GM13977 (cell line): ENCODE measurements at regions not wholly inside any gene's neighbourhood (a gene's known extent, or its start where the extent isn't known, plus 50 kb on each side); places are given as distances from the start of the nearest gene placed in this dataset.

Experiments used
- DNase-seq: peaks from one replicate; pipeline ENCODE4 v3.0.0; 2012; ENCODE audit warnings: low spot score
- in situ Hi-C: fragments of 300-500 bp; cut with MboI; formaldehyde crosslinking; loops from one replicate; pipeline ENCODE4 v1.12.0; 2022; ENCODE audit warnings: low sequenced_read_pairs, low pct_unique_long_range_greater_than_20kb, mixed read lengths, inconsistent platforms; ENCODE audit not compliant: unreplicated experiment
- TF ChIP-seq, protein P1 (sequence below): IDR thresholded peaks from 2 replicates; pipeline ENCODE4 v1.5.1; 2012; ENCODE audit warnings: mild to moderate bottlenecking, control low read depth; ENCODE audit not compliant: insufficient read depth; ENCODE audit errors: extremely low read depth, missing control alignments

DNA sequence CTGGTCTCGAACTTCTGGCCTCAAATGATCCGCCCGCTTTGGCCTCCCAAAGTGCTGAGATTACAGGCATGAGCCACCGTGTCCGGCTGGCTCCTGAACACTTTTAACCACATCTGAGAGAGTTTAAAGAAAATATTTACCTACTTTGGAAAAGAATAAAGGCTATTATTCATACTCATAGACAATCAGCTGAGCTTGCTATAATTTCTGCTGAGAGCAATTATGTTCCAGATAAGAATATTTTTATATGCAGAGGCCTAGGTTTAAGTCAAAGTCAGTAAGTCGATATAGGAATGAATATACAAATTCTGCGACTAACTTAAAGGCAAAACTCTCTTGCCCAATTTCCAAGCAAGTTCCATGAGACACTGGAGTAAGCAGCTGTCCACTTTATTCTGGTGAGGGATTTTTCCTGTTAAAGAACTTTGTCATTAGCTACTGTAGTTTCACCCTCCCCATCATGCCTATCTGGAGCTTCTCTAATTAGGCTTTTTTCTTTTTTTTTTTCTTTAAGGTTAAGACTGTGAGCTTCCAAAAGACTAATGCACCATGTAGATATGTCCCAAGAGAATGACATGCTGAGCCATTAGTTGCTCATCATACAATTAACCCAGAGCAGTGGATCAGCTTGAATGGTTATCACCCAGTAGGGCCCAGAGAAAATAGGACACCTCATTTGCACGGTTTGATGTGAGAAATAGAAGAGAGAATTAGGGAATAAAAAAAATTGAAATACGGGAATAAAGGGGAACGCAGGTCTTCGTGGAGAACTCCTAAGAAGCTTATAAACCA lies 260.1 kb downstream of the KCNE4 start:
- in situ Hi-C loops: no loop called here
- TF ChIP-seq, protein P1, sequence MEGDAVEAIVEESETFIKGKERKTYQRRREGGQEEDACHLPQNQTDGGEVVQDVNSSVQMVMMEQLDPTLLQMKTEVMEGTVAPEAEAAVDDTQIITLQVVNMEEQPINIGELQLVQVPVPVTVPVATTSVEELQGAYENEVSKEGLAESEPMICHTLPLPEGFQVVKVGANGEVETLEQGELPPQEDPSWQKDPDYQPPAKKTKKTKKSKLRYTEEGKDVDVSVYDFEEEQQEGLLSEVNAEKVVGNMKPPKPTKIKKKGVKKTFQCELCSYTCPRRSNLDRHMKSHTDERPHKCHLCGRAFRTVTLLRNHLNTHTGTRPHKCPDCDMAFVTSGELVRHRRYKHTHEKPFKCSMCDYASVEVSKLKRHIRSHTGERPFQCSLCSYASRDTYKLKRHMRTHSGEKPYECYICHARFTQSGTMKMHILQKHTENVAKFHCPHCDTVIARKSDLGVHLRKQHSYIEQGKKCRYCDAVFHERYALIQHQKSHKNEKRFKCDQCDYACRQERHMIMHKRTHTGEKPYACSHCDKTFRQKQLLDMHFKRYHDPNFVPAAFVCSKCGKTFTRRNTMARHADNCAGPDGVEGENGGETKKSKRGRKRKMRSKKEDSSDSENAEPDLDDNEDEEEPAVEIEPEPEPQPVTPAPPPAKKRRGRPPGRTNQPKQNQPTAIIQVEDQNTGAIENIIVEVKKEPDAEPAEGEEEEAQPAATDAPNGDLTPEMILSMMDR: no peak
- DNase-seq: no peak

DNA sequence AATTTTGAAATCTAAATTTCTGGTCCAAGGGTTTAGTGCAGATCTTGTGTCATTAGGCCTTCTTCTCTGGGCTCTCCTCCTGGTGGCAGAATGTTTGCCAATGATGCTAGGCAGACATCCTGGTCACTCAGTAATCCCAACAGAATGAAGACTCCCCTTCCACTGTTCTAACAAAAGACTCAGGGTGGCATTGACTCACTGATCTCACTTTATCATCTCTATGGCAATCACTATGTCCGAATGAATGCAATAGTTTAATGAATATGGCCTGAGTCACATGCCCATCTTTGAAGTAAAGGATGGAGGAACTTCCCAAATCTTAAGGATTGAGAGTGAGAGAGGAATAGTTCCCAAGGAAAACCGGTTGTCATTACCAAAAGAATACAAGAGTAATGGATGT lies 261.1 kb downstream of the KCNE4 start:
- TF ChIP-seq, protein P1: no peak
- in situ Hi-C loops: no loop called here
- no peak for DNase-seq

DNA sequence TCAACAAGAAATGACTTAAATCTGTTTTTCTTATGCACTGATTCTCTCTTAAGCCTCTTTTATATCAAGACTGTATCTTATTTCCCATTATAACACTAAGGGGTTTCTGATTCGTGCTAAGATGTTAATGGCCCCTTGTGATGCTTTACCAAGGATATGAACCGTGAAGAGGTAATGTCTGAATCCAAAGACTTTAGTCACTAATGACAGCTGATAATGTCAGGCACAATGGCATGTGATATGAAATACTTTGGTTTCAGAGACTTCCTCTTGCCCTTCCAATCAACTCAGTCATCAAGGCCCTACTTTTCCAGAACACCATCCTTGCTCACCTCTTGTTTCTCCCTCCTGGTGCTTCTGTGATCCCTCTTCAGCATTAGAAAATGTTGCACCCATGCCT lies 262.8 kb downstream of the KCNE4 start:
- in situ Hi-C loops: no loop called here
- TF ChIP-seq, protein P1: no peak
- no peak for DNase-seq

DNA sequence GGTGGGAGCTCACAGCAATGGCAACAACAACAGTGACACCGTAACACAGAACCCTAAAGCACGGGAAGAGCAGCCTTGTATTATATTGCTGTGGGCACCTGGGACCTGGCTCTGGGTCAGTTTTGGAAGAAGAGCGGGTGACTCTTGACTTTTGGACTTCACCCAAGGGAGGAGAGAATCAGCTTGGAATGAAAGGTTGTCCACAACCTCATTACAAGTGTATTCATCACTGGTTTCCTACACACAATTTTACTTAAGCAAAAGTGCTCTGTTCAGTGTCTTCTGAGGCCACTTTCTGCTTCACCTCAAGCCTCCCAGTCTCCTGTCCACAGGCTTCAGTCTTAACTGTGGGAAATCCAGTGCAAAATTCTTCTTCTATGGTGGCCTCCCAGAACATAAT lies 263.8 kb downstream of the KCNE4 start:
- in situ Hi-C loops: no loop called here
- no peak for DNase-seq
- TF ChIP-seq, protein P1: no peak

DNA sequence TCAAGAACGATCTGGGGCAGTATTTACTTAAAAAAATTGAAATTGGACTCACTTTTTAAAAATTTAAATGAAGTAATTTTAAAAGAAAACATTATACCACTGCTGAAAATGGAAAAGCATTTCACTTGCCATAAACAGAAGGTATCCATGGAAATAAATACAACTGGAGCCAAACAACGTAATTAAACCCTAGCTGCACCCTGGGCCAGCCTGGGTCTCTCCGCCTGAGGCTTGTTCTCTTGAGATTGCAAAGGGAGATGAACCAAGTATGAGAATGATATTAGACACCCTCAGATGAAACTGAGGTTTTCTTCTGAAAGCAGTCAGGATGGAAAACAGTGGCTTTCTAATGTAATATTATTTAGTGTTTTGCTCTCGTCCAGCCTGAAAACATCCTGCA lies 264.4 kb downstream of the KCNE4 start:
- no peak for DNase-seq
- TF ChIP-seq, protein P1: no peak
- in situ Hi-C loops: no loop called here

DNA sequence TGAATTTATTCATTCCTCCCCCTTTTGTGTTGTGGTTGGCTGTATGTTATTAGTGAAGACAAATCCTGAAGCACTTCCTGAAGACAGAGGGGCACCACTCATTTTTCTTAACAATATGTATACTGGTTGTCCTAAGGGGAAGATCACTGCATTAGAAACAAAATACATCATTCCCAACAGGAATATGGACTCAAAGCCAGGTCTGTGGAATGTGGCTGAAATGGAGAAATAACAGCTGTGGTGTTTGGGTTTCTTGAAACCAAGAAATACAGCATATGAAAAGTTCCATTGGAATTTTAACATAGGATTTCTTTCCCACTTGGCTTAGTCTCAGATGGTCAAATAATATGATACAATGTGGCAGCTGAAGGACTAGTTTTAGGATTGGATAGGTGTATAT lies 267.6 kb downstream of the KCNE4 start:
- in situ Hi-C loops: no loop called here
- no peak for DNase-seq

More for the DNA sequence above, 267.6 kb downstream of the KCNE4 start:
- TF ChIP-seq, protein P1: no peak
